Chondrocyte (in vitro differentiated cells): ENCODE measurements at regions not wholly inside any gene's neighbourhood (a gene's known extent, or its start where the extent isn't known, plus 50 kb on each side); places are given as distances from the start of the nearest gene placed in this dataset.

Experiments
- DNase-seq: peaks from one replicate; pipeline ENCODE4 v3.0.0; 2021; ENCODE audit warnings: mixed read lengths, low spot score
- H3K27ac Mint-ChIP-seq: one replicate; pipeline ENCODE4 v1.8.0; 2021; ENCODE audit warnings: mild to moderate bottlenecking, moderate library complexity, mixed read lengths; ENCODE audit not compliant: unreplicated experiment
- H3K27me3 Mint-ChIP-seq: 2 replicates; pipeline ENCODE4 v1.8.0; 2021; ENCODE audit warnings: low read depth, mixed read lengths
- H3K36me3 Mint-ChIP-seq: 2 replicates; pipeline ENCODE4 v1.8.0; 2021; ENCODE audit warnings: low read depth, mixed read lengths
- H3K4me1 Mint-ChIP-seq: 2 replicates; pipeline ENCODE4 v1.8.0; 2021; ENCODE audit warnings: low read depth, mild to moderate bottlenecking, mixed read lengths
- H3K4me3 Mint-ChIP-seq: one replicate; pipeline ENCODE4 v1.8.0; 2021; ENCODE audit warnings: mild to moderate bottlenecking, moderate library complexity, mixed read lengths; ENCODE audit not compliant: unreplicated experiment
- H3K9me3 Mint-ChIP-seq: 2 replicates; pipeline ENCODE4 v1.8.0; 2021; ENCODE audit warnings: low read depth, mixed read lengths
- TF ChIP-seq, protein P1 (sequence below): fragments of 200-600 bp; sonication (generic); IDR thresholded peaks from 2 replicates; pipeline ENCODE4 v1.5.0; 2021; ENCODE audit warnings: antibody characterized with exemption, mild to moderate bottlenecking, moderate library complexity

DNA sequence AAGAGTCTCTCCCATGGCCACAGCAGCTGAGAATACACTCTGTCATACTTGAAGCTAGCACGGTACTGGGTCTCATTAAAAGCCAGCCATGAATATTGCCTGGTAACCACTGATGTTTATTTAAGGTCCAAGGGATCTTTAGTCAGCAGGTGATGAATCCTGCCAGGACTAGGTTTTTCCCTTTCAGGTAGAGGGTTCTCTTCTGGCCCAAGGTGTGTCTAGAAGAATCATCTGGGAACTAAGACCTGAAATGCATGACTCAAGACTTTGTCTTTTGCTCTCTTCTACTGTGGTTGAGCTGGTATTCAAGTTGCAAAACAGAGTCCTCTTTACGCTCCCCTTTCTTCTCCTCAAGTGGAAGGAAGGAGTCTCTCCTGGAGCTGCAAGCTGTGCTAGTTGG lies 400.5 kb upstream of the FSIP2 start:
- TF ChIP-seq, protein P1, sequence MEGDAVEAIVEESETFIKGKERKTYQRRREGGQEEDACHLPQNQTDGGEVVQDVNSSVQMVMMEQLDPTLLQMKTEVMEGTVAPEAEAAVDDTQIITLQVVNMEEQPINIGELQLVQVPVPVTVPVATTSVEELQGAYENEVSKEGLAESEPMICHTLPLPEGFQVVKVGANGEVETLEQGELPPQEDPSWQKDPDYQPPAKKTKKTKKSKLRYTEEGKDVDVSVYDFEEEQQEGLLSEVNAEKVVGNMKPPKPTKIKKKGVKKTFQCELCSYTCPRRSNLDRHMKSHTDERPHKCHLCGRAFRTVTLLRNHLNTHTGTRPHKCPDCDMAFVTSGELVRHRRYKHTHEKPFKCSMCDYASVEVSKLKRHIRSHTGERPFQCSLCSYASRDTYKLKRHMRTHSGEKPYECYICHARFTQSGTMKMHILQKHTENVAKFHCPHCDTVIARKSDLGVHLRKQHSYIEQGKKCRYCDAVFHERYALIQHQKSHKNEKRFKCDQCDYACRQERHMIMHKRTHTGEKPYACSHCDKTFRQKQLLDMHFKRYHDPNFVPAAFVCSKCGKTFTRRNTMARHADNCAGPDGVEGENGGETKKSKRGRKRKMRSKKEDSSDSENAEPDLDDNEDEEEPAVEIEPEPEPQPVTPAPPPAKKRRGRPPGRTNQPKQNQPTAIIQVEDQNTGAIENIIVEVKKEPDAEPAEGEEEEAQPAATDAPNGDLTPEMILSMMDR, result no peak
- H3K36me3 Mint-ChIP-seq, result peaks cover 1% of the 10 kb centered on the region
- DNase-seq, result no peak
- no peaks in the 10 kb centered on the region for H3K4me1 Mint-ChIP-seq
- H3K27me3 Mint-ChIP-seq, result peaks cover 3% of the 10 kb centered on the region
- H3K9me3 Mint-ChIP-seq, result peaks cover 9% of the 10 kb centered on the region
- H3K4me3 Mint-ChIP-seq, result no peak overlapping the region
- no peak overlapping the region for H3K27ac Mint-ChIP-seq

DNA sequence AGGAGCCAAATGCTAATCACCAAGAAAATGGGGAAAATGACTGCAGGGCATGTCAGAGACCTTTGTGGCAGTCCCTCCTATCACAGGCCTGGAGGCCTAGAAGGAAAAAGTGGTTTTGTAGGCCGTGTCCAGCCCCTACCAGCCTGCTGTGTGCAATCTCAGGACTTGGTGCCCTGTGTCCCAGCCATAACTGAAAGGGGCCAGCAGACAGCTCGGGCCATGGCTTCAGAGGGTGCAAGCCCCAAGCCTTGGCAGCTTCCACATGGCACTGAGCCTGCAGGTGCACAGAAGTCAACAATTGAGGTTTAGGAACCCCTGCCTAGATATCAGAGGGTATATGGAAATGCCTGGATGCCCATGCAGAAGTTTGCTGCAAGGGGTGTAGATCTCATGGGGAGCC lies 391.2 kb upstream of the FSIP2 start:
- Mint-ChIP-seq H3K27ac (no peak overlapping the region), H3K4me1 (no peaks in the 10 kb centered on the region), H3K36me3 (no peaks in the 10 kb centered on the region), H3K27me3 (peaks cover 10% of the 10 kb centered on the region), H3K9me3 (no peaks in the 10 kb centered on the region), H3K4me3 (no peak overlapping the region)
- TF ChIP-seq, protein P1, result no peak
- no peak for DNase-seq

DNA sequence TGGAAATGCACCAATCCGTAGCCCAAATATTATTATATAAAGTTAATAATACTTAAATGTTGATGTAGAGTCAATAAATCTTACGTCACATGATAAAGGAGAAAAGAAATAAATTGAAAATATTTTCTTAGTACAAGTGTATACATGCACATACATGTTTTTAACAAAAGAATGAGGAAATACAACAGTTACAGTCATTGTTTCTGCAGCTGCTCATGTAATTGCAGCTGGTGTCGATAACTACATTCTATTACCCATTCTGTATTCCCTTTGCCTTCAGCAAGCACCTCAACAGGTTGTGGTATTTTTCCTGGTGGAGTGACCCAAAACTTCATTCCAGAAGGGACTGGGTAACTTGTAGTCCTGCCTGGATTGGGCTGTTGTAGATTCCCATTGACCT lies 377.8 kb upstream of the FSIP2 start:
- TF ChIP-seq, protein P1, result no peak
- H3K4me3 Mint-ChIP-seq, result no peak overlapping the region
- H3K27me3 Mint-ChIP-seq, result peaks cover 2% of the 10 kb centered on the region
- DNase-seq, result no peak
- H3K27ac Mint-ChIP-seq, result no peak overlapping the region
- no peaks in the 10 kb centered on the region for H3K36me3 Mint-ChIP-seq
- H3K9me3 Mint-ChIP-seq, result peaks cover 14% of the 10 kb centered on the region
- H3K4me1 Mint-ChIP-seq, result no peaks in the 10 kb centered on the region

DNA sequence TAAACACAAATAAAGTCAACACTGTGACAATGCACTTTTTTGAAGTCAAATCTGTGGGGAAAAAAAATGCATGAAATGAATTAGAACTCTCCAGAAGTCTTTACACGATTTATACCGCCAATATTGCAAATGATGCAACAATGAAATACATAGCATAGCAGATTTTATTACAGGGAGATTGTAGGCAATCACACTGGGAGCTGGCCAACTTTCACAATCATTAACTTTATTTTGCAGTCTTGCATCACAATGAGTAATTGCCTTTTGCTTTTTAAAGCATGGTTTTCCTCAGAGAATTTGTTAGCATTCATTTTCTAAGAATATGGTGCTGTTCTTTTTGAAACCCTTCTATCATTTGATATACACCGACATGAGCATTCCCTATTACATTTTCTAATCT lies 366.4 kb upstream of the FSIP2 start:
- no peaks in the 10 kb centered on the region for H3K4me1 Mint-ChIP-seq
- H3K27me3 Mint-ChIP-seq, result peaks cover 1% of the 10 kb centered on the region
- no peak overlapping the region for H3K4me3 Mint-ChIP-seq
- DNase-seq, result no peak
- TF ChIP-seq, protein P1, result no peak
- H3K9me3 Mint-ChIP-seq, result peaks cover 3% of the 10 kb centered on the region
- no peak overlapping the region for H3K27ac Mint-ChIP-seq
- H3K36me3 Mint-ChIP-seq, result no peaks in the 10 kb centered on the region

DNA sequence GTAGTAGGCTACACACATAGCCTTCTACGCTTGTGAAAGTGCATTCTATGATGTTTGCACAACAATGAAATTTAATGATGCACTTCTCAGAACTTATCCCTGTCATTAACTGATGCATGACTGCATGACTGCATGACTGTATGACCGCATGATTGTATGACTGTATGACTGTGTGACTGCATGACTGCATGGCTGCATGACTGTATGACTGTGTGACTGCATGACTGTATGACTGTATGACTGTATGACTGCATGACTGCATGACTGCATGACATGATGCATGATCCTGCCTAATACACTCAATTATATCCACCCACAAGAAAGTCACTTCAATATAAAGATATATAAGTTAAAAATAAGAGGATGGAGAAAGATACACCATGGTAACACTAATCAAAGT lies 365.4 kb upstream of the FSIP2 start:
- H3K4me3 Mint-ChIP-seq, result no peak overlapping the region
- no peak for DNase-seq
- TF ChIP-seq, protein P1, result no peak
- no peak overlapping the region for H3K27ac Mint-ChIP-seq
- no peaks in the 10 kb centered on the region for H3K4me1 Mint-ChIP-seq
- H3K36me3 Mint-ChIP-seq, result no peaks in the 10 kb centered on the region
- H3K9me3 Mint-ChIP-seq, result peaks cover 3% of the 10 kb centered on the region
- H3K27me3 Mint-ChIP-seq, result peaks cover 1% of the 10 kb centered on the region
